ENCODE measurements at regions not wholly inside any gene's neighbourhood (a gene's known extent, or its start where the extent isn't known, plus 50 kb on each side); places are given as distances from the start of the nearest gene placed in this dataset.

DNA sequence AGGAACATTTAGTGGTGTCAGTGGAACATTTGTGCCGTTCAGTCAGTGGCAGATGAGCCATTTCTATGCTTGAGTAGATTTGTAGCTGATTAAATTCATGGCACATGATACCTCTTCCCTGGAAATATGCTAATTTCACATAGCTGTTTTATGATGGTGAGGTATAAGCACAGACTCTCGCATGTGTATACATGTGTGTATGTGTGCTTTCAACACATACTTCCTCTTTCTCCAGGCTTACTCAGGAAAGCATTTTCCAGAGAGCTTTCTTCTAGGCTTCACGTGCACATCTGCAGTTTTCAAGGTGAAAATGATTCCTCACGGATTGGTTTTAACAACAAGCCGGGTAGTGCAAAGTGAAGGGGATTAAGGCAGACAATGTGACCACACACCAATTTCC, 396.5 kb downstream of the HDGFL1 start:
- H3K4me3 ChIP-seq (replicated peaks in 1 of 3; ENCODE audit: insufficient read depth in 1 of 3, low read depth in 1 of 3, low read length in 3 of 3) = no peak overlapping the region
- no peak overlapping the region for H3K9ac ChIP-seq (replicated peaks; ENCODE audit: extremely low read depth, insufficient read depth, low read length)
- no peak overlapping the region for H3K27ac ChIP-seq (ENCODE audit: insufficient read depth, low read depth, low read length)
- no peaks in the 10 kb centered on the region for H3K9me3 ChIP-seq (replicated peaks; ENCODE audit: control insufficient read depth, insufficient read depth, low read length)
- no peak for TF ChIP-seq GATA2 (IDR thresholded peaks at IDR 0.05; ENCODE audit: insufficient read depth, insufficient read length, low read depth, low read length)
- no peak for TF ChIP-seq POLR2AphosphoS5 (IDR thresholded peaks at IDR 0.05; ENCODE audit: insufficient read depth, low read depth, low read length)
- TF ChIP-seq, protein P1, sequence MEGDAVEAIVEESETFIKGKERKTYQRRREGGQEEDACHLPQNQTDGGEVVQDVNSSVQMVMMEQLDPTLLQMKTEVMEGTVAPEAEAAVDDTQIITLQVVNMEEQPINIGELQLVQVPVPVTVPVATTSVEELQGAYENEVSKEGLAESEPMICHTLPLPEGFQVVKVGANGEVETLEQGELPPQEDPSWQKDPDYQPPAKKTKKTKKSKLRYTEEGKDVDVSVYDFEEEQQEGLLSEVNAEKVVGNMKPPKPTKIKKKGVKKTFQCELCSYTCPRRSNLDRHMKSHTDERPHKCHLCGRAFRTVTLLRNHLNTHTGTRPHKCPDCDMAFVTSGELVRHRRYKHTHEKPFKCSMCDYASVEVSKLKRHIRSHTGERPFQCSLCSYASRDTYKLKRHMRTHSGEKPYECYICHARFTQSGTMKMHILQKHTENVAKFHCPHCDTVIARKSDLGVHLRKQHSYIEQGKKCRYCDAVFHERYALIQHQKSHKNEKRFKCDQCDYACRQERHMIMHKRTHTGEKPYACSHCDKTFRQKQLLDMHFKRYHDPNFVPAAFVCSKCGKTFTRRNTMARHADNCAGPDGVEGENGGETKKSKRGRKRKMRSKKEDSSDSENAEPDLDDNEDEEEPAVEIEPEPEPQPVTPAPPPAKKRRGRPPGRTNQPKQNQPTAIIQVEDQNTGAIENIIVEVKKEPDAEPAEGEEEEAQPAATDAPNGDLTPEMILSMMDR (IDR thresholded peaks at IDR 0.05; ENCODE audit: extremely low read depth in 1 of 2, insufficient read depth in 1 of 2, low read depth in 1 of 2, low read length in 2 of 2) = no peak
- TF ChIP-seq MYC (IDR thresholded peaks at IDR 0.05; ENCODE audit: low read depth, low read length) = no peak
- no peak for TF ChIP-seq FOS (IDR thresholded peaks at IDR 0.05; ENCODE audit: borderline replicate concordance, insufficient read depth, low read length)
- TF ChIP-seq EZH2 (IDR thresholded peaks at IDR 0.05; ENCODE audit: borderline replicate concordance, low read depth, low read length, severe bottlenecking) = no peak
- TF ChIP-seq JUN (IDR thresholded peaks at IDR 0.05; ENCODE audit: borderline replicate concordance, insufficient read depth, insufficient read length, low read depth) = no peak
- no peak for TF ChIP-seq MAX (IDR thresholded peaks at IDR 0.05; ENCODE audit: insufficient read depth, insufficient read length)
- TF ChIP-seq POLR2A (IDR thresholded peaks at IDR 0.05; ENCODE audit: low read depth, low read length) = no peak
- dilution Hi-C loops (cut with MboI; ENCODE audit: extremely low pct_ligation_motif_present, low sequenced_read_pairs) = no loop called here
- H3K4me2 ChIP-seq (ENCODE audit: insufficient read depth, low read length) = no peak overlapping the region
- H3K9me1 ChIP-seq (replicated peaks; ENCODE audit: control insufficient read depth, extremely low read depth, insufficient read depth, low read length) = no peaks in the 10 kb centered on the region
- no peaks in the 10 kb centered on the region for H4K20me1 ChIP-seq (replicated peaks; ENCODE audit: control insufficient read depth, extremely low read depth, insufficient read depth, low read length)
- no TSS peak for BruUV-seq (replicated peaks)
- ChIA-PET CTCF (interaction anchor here (0.9 to 2.1 kb wide), 3 partner anchors 10 to 37 kb away, joined by 3 to 10 read pairs (median 3); no protein-coding TSS in a partner anchor), POLR2A (no interaction called here)
- H3K27me3 ChIP-seq (ENCODE audit: control insufficient read depth in 2 of 2, insufficient read depth in 2 of 2, low read length in 2 of 2) = no peaks in the 10 kb centered on the region
- intact Hi-C loops (cut with micrococcal nuclease) = no loop called here
- DNase-seq (ENCODE audit: low read depth, low spot score) (no peak), FAIRE-seq (no peak)
- H3K4me1 ChIP-seq (ENCODE audit: control insufficient read depth, extremely low read depth, insufficient read depth, low read length) = no peaks in the 10 kb centered on the region
- H2AFZ ChIP-seq (ENCODE audit: low read depth, low read length) = no peak overlapping the region
- H3K79me2 ChIP-seq (ENCODE audit: control insufficient read depth, insufficient read depth, low read length) = no peaks in the 10 kb centered on the region
- H3K36me3 ChIP-seq (ENCODE audit: control insufficient read depth in 2 of 2, extremely low read depth in 1 of 2, insufficient read depth in 2 of 2, low read length in 2 of 2) = no peaks in the 10 kb centered on the region
